ENCODE measurements at regions not wholly inside any gene's neighbourhood (a gene's known extent, or its start where the extent isn't known, plus 50 kb on each side); places are given as distances from the start of the nearest gene placed in this dataset.
A peak's percentile ranks its signal among the peaks of the same experiment; 100 is the strongest.
"Not testable (repeated sequence)": the region's sequence is repeated elsewhere in the genome, so short reads cannot be mapped to it uniquely, and the experiment has no call there.

GRCh38 chr4:125760201-125760819, 445.6 kb downstream of the FAT4 start:
- DNase-seq = no peak

GRCh38 chr4:125760956-125761355, 446.2 kb downstream of the FAT4 start:
- no peak for DNase-seq

DNA sequence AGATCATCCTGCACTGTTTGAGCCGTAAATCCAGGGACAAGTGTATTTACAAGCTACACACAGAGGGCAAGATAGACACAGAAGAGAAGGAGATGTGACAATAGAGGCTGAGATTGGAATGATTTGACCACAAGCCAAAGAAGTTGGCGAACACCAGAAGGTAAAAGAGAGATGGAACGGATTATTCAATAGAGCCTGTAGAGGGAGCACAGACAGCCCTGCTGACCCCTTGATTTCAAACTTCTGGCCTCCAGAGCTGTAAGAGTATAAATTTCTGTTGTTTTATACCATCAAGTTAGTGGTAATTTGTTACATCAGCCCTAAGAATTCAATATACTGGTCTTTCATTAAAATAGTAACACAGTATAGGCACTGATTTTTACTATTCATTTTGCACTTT, 447.8 kb downstream of the FAT4 start:
- no peak for DNase-seq

GRCh38 chr4:125765941-125766340, 451.2 kb downstream of the FAT4 start:
- DNase-seq = no peak

GRCh38 chr4:125770814-125771398, 456.2 kb downstream of the FAT4 start:
- no peak for DNase-seq

DNA sequence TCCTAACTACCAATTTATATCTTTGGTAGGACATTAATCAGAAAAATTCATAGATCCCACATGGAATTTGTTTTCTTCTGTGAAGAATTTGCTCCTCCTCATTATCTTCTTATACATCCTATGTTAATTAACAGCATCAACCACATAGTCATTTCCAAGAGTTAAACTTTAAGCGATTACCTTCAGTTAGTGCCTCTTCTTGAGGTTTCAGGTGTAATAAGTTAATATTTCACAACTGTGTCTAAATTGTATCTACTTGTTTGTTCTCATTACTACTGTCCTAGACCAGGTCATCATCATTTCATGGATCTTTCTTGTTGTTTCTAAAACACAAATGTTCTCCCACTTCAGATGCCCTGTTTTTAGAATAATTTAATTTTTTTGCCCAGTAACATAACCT, 457.9 kb downstream of the FAT4 start:
- no peak for DNase-seq

GRCh38 chr4:125773502-125773901, 458.7 kb downstream of the FAT4 start:
- DNase-seq = peak; percentile 13

DNA sequence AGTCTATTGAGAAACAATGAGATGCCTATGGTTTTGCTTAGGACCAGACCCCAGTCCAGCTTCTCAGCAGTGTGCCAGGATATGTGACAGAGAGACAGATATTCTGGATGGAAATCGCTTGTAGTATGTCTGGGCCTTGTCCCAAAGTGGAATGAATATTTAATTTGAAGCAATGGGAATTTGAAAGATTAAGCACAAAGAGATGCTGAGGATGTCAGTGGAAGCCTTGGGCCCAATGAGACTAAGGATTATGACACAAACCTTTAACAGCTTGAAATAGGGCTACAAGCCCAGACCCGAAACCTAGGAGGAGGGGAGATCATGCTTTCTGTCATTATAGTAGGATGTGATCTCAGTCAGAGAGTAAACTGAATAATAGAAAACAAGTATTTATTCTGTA, 459.2 kb downstream of the FAT4 start:
- no peak for DNase-seq

DNA sequence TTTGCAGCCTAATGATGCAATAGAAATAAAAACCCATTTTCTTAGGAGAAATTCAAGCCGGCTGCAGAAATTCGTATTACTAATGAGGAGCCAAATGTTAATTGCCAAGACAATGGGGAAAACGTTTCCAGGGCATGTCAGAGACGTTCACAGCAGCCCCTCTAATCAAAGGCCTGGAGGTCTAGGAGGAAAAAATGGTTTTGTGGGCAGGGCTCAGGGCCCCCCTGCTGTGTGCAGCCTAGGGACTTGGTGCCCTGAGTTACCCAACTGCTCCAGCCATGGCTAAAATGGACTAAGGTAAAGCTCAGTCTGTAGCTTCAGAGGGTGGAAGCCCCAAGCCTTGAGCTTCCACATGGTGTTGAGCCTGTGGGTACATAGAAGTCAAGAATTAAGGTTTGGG, 461.4 kb downstream of the FAT4 start:
- no peak for DNase-seq

DNA sequence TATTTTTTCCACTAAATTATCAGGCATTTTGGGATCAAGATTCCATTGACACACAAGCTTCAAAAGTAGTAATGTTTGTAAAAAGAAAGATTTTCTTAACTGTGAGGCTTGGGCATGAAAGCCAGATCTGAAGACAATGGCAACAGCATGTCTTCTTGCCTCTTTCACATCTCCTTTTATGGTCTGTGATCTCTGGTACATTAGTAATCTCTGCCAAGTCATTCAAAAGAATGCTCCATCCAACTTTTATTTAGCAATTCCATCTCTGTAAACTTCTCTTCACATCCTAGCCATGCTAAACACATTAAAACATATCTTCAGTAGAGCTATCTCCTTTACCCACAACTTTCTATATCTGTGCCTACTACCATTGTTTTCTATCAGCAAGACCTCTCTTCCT, 465.4 kb downstream of the FAT4 start:
- no peak for DNase-seq

DNA sequence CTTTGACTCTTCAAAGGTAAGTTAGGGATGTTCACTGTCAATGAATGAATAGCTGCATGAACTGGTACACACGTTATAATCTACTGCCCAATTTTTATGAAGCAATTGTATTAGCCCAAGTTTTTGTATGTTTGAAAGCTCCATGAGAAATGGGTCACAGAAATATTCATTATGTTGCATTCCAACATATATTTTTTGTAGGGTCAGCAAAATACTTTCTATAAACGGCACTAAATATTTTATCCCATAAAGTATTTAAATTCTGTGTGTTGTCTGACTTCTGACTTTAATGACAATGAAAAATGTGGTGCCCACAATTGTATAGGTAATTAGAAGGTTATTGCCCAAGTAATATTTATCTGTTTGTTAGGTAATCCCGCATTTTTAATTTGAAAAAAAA, 466.0 kb downstream of the FAT4 start:
- DNase-seq = no peak

- DNase-seq = no peak
Measured at GRCh38 chr4:125781651-125782050, 466.9 kb downstream of the FAT4 start.

- DNase-seq = no peak
Measured at GRCh38 chr4:125784741-125785140, 470.0 kb downstream of the FAT4 start.

- no peak for DNase-seq
Measured at GRCh38 chr4:125787707-125788106, 473.0 kb downstream of the FAT4 start.

GRCh38 chr4:125789023-125789422, 474.3 kb downstream of the FAT4 start:
- DNase-seq = no peak

DNA sequence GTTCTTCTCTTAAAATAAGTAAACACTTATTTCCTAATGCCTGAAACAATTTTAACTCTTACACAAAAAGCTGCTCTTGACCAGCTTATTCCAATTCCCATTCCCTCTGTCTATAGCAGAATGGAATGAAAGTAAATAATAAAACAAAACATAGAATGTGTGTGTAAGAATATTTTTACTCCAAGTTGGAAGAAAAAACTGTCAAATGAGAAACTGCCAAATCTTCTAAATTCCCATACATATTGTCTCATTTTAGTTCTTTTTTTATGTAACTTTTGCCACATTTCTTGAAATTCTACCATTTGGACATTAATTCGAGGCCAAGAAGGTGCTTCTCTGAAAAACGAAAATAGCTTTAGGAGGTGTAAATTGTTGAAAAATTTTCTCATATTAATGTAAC, 477.1 kb downstream of the FAT4 start:
- no peak for DNase-seq

DNA sequence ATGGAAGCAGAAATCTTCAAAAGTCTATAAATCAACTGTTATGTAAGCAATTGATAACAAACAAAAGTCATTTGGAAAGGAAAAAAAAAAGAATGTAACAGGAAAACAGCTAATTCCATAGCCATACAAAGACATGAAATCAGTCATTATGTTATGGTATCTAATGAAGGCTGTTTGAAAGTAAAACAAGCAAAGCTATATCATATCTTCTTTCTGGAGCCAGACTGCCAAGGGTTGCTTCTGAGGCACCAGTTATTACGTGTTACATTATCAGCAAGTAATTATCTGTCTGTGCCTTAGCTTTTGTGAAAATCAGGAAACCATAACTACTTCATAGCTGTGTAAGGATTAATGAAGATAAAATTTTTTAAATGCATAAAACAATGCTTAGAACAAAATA, 480.2 kb downstream of the FAT4 start:
- no peak for DNase-seq

DNA sequence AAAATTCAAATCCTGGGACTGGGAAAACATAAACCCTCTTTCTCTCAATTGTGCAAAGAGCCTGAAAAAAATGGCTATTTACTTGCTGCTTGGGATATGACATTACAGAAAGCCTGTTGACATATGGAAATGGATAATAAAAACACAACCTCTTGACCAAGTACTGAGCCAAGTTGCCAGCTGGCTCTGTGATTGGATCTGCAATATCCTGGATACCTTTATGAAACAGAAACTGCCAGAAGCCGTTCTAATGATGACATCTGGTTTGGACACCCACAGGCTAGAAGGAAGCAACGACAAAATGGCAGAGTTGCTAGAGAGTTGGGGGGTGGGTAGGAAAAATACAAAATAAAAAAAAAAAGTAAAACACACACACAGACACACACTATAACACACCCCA, 481.4 kb downstream of the FAT4 start:
- no peak for DNase-seq

DNA sequence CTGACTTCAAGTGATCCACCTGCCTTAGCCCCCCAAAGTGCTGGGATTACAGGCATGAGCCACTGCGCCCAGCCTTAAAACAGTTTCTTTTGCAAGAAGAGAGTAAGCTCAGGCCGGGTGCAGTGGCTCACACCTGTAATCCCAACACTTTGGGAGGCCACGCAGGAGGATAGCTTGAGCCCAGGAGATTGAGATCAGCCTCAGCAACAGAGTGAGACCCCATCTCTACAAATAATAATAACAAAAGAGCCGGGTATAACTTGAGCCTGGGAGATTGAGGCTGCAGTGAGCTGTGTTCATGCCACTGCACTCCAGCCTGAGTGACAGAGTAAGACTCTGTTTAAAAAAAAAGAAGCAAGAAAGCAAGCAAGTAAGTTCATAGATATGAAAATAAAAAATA, 482.9 kb downstream of the FAT4 start:
- not testable (repeated sequence) for DNase-seq

DNA sequence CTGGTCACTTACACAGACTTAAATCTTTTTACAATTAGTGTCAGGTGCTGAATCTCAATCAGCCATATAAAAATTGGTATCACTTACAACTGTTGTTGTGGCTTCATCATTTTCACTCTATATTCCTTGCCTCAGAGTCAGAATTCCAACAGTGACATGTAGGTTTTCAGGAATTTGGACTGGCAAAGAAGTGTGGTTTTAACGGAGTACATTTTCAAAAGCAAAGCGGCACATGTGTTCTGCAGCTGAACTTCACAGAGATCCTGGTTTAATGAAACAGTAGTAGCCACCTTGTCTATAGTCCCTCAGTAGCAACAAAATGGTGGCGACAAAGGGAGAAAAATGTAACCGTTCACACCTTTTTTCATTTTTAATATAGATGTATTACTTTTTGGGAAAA, 486.6 kb downstream of the FAT4 start:
- no peak for DNase-seq

DNA sequence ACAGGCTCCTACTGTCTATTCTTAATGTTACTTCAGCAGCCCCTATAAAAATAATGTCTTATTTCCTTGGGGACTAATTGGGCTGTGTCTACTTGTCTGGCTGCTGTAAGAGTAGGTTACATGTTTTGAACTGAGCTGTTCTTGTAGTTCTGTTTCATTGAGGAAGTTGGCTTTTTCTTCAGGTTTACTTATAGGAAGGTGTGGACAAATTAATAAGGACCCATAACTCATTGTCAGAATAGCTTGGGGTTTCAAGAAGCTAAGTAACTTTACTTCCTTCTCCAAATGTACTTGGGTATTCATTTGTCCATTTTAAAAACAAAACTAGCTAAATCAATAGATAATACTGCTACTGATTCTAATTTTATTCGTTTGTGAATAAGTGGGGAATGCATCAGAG, 487.2 kb downstream of the FAT4 start:
- no peak for DNase-seq

- DNase-seq = no peak
Measured at GRCh38 chr4:125808022-125808421, 493.3 kb downstream of the FAT4 start.

DNA sequence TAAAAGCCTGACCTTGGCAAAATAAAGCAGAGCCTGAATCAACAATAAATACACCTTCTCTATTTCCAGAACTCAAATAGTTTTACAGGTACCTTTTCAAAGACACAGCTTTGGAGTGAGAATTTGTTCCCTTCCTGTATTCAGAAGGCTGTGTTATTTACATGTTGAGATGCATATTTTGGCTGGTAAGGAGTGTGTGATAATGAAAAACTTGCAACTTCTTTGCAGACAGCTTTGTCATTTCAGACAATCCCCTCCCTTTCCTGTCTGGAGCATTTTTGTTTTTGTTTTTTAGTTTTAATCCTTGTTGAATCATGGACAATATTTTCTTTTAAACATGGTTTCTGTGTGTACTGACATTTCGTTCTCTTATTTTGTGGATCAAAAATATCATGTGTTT, 493.8 kb downstream of the FAT4 start:
- DNase-seq = no peak

DNA sequence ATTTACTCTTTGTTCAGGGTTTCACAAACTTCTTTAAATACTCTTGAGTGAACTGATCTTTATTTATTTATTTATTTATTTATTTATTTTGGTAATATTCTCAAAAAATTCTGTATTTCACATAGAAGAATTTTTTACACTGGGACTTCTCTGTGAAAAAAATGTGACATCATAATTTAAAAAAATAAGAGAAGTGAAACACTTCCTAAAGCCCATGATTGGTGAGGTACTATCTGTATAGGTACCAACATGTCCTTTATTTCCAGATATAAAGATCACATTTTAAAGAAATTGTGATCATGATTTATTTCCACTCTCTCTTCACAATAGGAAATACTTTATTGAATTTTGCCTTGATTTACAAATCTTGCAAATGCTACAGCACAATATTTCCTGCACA, 497.1 kb downstream of the FAT4 start:
- DNase-seq = no peak

Measured in 8988T (cell line).